ENCODE measurements at regions not wholly inside any gene's neighbourhood (a gene's known extent, or its start where the extent isn't known, plus 50 kb on each side); places are given as distances from the start of the nearest gene placed in this dataset.
"Not testable (repeated sequence)": the region's sequence is repeated elsewhere in the genome, so short reads cannot be mapped to it uniquely, and the experiment has no call there.

GRCh38 chr22:10698836-10699235, 4829.2 kb upstream of the OR11H1 start:
- H3K4me3 Mint-ChIP-seq (ENCODE audit: unreplicated experiment); H3K36me3 Mint-ChIP-seq (ENCODE audit: unreplicated experiment); H3K27ac Mint-ChIP-seq (ENCODE audit: unreplicated experiment); DNase-seq; H3K9me3 Mint-ChIP-seq (ENCODE audit: unreplicated experiment); H3K4me1 Mint-ChIP-seq (ENCODE audit: low read depth, unreplicated experiment); H3K27me3 Mint-ChIP-seq (ENCODE audit: unreplicated experiment): not testable (repeated sequence)

DNA sequence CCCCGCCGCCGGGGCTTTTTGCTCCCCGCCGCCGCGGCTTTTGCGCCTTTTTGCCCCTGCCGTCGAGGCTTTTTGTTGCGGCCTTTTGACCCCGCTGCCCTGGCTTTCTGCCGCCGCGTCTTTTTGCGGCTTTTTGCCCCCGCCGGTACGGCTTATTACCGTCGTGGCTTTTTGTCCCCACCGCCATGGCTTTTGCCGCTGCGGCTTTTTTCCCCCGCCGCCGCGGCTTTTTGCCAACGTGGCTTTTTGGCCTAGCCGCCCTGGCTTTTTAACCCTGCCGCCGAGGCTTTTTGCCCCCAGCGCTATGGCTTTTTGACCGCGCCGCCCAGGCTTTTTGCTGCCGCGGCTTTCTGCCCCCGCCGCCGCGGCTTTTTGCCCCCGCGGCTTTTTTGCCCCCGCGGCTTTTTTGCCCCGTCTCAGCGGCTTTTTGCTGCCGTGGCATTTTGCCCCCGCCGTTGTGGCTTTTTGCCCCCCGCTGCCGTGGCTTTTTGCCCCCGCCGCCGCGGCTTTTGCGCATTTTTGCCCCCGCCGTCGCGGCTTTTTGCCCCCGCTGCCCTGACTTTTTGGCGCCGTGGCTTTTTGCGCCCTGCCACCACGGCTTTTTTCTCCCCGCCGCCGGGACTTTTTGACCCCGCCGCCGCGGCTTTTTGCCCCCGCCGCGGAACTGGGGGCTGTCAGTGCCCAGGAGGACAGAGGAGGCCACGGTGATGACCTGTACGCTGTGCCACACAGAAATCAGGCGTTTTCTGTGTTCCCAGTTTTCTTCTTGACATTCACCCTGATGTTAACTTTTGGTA, 4828.5 kb upstream of the OR11H1 start:
- H3K36me3 Mint-ChIP-seq (ENCODE audit: unreplicated experiment); H3K4me3 Mint-ChIP-seq (ENCODE audit: unreplicated experiment); H3K4me1 Mint-ChIP-seq (ENCODE audit: low read depth, unreplicated experiment); H3K9me3 Mint-ChIP-seq (ENCODE audit: unreplicated experiment); H3K27me3 Mint-ChIP-seq (ENCODE audit: unreplicated experiment); H3K27ac Mint-ChIP-seq (ENCODE audit: unreplicated experiment); DNase-seq: not testable (repeated sequence)

GRCh38 chr22:10708175-10708574, 4819.8 kb upstream of the OR11H1 start:
- H3K4me1 Mint-ChIP-seq (ENCODE audit: low read depth, unreplicated experiment); H3K27me3 Mint-ChIP-seq (ENCODE audit: unreplicated experiment); H3K4me3 Mint-ChIP-seq (ENCODE audit: unreplicated experiment); H3K36me3 Mint-ChIP-seq (ENCODE audit: unreplicated experiment); DNase-seq; H3K27ac Mint-ChIP-seq (ENCODE audit: unreplicated experiment); H3K9me3 Mint-ChIP-seq (ENCODE audit: unreplicated experiment): not testable (repeated sequence)

DNA sequence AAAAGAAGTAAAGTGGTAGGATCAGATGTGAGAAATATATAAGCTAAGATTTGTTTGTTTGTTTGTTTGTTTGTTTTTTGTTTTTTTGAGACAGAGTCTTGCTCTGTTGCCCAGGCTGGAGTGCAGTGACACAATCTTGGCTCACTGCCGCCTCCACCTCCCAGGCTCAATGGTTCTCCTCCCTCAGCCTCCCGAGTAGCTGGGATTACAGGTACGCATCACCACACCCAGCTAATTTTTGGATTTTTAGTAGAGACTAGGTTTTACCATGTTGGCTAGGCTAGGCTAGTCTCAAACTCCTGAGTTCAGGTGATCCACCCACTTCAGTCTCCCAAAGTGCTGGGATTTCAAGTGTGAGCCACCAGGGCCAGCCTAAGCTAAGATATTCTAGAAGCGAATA, 4817.1 kb upstream of the OR11H1 start:
- not testable (repeated sequence) for H3K4me3 Mint-ChIP-seq (ENCODE audit: unreplicated experiment); H3K36me3 Mint-ChIP-seq (ENCODE audit: unreplicated experiment)
- H3K9me3 Mint-ChIP-seq (ENCODE audit: unreplicated experiment), result peaks cover 21% of the 10 kb centered on the region

GRCh38 chr22:10722804-10723203, 4805.2 kb upstream of the OR11H1 start:
- not testable (repeated sequence) for H3K4me1 Mint-ChIP-seq (ENCODE audit: low read depth, unreplicated experiment); DNase-seq; H3K27ac Mint-ChIP-seq (ENCODE audit: unreplicated experiment); H3K4me3 Mint-ChIP-seq (ENCODE audit: unreplicated experiment)
- H3K27me3 Mint-ChIP-seq (ENCODE audit: unreplicated experiment), result peaks cover 29% of the 10 kb centered on the region
- peaks cover 12% of the 10 kb centered on the region for H3K36me3 Mint-ChIP-seq (ENCODE audit: unreplicated experiment)
- H3K9me3 Mint-ChIP-seq (ENCODE audit: unreplicated experiment), result peaks cover 75% of the 10 kb centered on the region

More for the DNA sequence above, 4817.1 kb upstream of the OR11H1 start:
- DNase-seq; H3K27ac Mint-ChIP-seq (ENCODE audit: unreplicated experiment); H3K27me3 Mint-ChIP-seq (ENCODE audit: unreplicated experiment); H3K4me1 Mint-ChIP-seq (ENCODE audit: low read depth, unreplicated experiment): not testable (repeated sequence)

DNA sequence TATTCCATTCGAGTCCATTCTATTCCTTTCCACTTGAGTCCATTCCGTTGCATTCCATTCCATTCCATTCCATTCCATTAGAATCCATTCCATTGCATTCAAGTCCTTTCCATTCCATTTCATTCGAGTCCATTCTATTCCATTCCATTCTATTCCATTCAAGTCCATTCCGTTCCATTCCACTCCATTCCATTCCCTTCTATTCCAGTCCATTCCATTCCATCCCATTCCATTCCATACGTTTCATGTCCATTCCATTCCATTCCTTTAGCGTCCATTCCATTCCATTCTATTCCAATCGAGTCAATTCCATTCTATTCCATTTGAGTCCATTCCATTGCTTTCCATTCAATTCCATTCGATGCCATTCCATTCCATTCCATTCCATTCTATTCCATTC, 4804.0 kb upstream of the OR11H1 start:
- H3K27me3 Mint-ChIP-seq (ENCODE audit: unreplicated experiment), result peaks cover 36% of the 10 kb centered on the region
- peaks cover 77% of the 10 kb centered on the region for H3K9me3 Mint-ChIP-seq (ENCODE audit: unreplicated experiment)
- H3K4me3 Mint-ChIP-seq (ENCODE audit: unreplicated experiment); H3K27ac Mint-ChIP-seq (ENCODE audit: unreplicated experiment); H3K4me1 Mint-ChIP-seq (ENCODE audit: low read depth, unreplicated experiment); DNase-seq: not testable (repeated sequence)
- peaks cover 23% of the 10 kb centered on the region for H3K36me3 Mint-ChIP-seq (ENCODE audit: unreplicated experiment)

GRCh38 chr22:10727393-10727792, 4800.6 kb upstream of the OR11H1 start:
- no peaks in the 10 kb centered on the region for H3K4me1 Mint-ChIP-seq (ENCODE audit: low read depth, unreplicated experiment)
- H3K27me3 Mint-ChIP-seq (ENCODE audit: unreplicated experiment), result peaks cover 35% of the 10 kb centered on the region
- H3K27ac Mint-ChIP-seq (ENCODE audit: unreplicated experiment), result no peak overlapping the region
- DNase-seq, result no peak
- peaks cover 68% of the 10 kb centered on the region for H3K9me3 Mint-ChIP-seq (ENCODE audit: unreplicated experiment)
- peaks cover 35% of the 10 kb centered on the region for H3K36me3 Mint-ChIP-seq (ENCODE audit: unreplicated experiment)
- H3K4me3 Mint-ChIP-seq (ENCODE audit: unreplicated experiment), result no peak overlapping the region
- no peak for TF ChIP-seq CTCF (IDR thresholded peaks at IDR 0.05; ENCODE audit: partially characterized antibody, unreplicated experiment)

GRCh38 chr22:10729979-10730378, 4798.0 kb upstream of the OR11H1 start:
- Mint-ChIP-seq H3K27me3 (ENCODE audit: unreplicated experiment) (peaks cover 28% of the 10 kb centered on the region), H3K9me3 (ENCODE audit: unreplicated experiment) (peaks cover 55% of the 10 kb centered on the region), H3K36me3 (ENCODE audit: unreplicated experiment) (peaks cover 40% of the 10 kb centered on the region)
- not testable (repeated sequence) for H3K4me1 Mint-ChIP-seq (ENCODE audit: low read depth, unreplicated experiment); H3K27ac Mint-ChIP-seq (ENCODE audit: unreplicated experiment); H3K4me3 Mint-ChIP-seq (ENCODE audit: unreplicated experiment); DNase-seq

DNA sequence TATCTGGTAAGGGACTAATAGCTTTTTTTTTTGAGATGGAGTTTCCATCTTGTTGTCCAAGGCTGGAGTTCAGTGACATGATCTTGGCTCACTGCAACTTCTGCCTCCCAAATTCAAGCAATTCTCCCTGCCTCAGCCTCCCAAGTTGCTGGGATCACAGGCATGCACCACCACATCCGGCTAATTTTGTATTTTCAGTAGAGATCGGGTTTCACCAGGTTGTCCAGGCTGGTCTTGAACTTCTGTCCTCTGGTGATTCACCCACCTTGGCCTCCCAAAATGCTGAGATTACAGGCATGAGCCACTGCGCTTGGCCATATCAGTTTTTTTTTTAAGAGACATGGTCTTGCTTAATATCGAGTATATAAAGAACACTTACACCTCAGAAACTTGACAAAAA, 4797.3 kb upstream of the OR11H1 start:
- not testable (repeated sequence) for H3K4me1 Mint-ChIP-seq (ENCODE audit: low read depth, unreplicated experiment); H3K27ac Mint-ChIP-seq (ENCODE audit: unreplicated experiment); DNase-seq; H3K4me3 Mint-ChIP-seq (ENCODE audit: unreplicated experiment)
- Mint-ChIP-seq H3K27me3 (ENCODE audit: unreplicated experiment) (peaks cover 28% of the 10 kb centered on the region), H3K36me3 (ENCODE audit: unreplicated experiment) (peaks cover 40% of the 10 kb centered on the region), H3K9me3 (ENCODE audit: unreplicated experiment) (peaks cover 51% of the 10 kb centered on the region)

- peaks cover 50% of the 10 kb centered on the region for H3K9me3 Mint-ChIP-seq (ENCODE audit: unreplicated experiment)
- H3K27ac Mint-ChIP-seq (ENCODE audit: unreplicated experiment); H3K4me1 Mint-ChIP-seq (ENCODE audit: low read depth, unreplicated experiment); H3K4me3 Mint-ChIP-seq (ENCODE audit: unreplicated experiment); DNase-seq: not testable (repeated sequence)
- H3K36me3 Mint-ChIP-seq (ENCODE audit: unreplicated experiment), result peaks cover 40% of the 10 kb centered on the region
- peaks cover 28% of the 10 kb centered on the region for H3K27me3 Mint-ChIP-seq (ENCODE audit: unreplicated experiment)
Observed at GRCh38 chr22:10731246-10731974, 4796.6 kb upstream of the OR11H1 start.

DNA sequence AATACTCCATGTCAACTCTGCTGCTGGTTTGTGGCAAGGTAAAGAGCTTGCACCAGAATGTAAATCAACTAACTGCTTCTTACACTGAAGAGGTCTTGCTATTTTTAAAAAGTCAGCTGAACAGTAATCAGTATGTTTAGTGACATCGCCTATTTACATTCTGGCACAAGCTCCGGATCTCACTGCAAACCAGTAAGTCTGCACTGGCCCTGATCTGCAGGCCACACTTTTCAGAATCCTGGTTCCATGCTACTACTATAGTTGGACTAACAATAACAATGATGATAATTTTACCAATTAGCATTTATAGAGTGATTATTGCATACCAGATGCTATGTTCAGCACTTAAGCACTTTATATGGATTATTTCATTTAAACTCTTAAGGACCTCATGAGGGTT, 4792.9 kb upstream of the OR11H1 start:
- H3K4me1 Mint-ChIP-seq (ENCODE audit: low read depth, unreplicated experiment); H3K4me3 Mint-ChIP-seq (ENCODE audit: unreplicated experiment); DNase-seq; H3K27me3 Mint-ChIP-seq (ENCODE audit: unreplicated experiment); H3K27ac Mint-ChIP-seq (ENCODE audit: unreplicated experiment): not testable (repeated sequence)
- Mint-ChIP-seq H3K9me3 (ENCODE audit: unreplicated experiment) (peaks cover 38% of the 10 kb centered on the region), H3K36me3 (ENCODE audit: unreplicated experiment) (peaks cover 35% of the 10 kb centered on the region)

All from glutamatergic neuron (in vitro differentiated cells).